ENCODE measurements at regions not wholly inside any gene's neighbourhood (a gene's known extent, or its start where the extent isn't known, plus 50 kb on each side); places are given as distances from the start of the nearest gene placed in this dataset.

DNA sequence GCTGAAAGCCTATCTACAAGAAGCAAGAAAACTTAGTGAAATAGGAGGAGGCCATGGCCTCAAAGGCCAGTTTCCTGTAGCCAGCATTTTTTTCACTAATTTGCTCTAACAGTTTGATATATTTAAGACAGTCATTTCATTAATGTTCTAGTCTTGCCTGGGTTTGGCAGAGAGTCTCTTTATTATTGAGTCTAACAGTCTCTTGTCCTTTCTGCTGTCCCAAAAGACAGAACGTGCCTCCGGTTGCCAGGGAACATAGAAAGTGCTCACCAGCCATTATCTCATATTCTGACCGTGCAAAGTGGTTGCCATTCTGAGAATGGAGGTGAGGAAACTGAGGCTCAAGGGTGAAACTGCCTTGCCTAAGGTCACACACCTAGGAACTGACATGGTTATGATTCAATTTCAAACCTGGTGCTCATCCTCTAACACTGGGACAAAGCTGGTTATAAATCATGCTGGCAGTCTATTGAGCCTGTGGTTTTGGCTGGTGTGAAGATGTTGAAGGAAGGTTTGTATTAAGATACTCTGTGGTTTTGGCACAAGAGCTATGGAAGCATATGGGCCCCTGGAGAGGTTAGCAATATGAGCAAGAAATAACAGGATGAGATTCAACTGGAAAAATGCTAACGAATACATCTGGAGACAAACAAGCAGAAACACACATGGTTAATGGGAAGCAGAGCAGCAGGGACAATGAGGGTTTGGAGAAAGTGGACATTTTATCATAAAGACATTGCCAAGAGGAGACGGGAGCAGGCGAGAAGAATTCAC, 903.3 kb upstream of the KLHL29 start:
- Histone ChIP-seq H3K4me3 (ENCODE audit: insufficient read length, low read depth) (no peak overlapping the region), H3K9me3 (ENCODE audit: insufficient read depth, low read length) (no peaks in the 10 kb centered on the region), H3K36me3 (ENCODE audit: insufficient read depth, insufficient read length, low read length) (no peaks in the 10 kb centered on the region), H3K9ac (ENCODE audit: insufficient read length, low read depth) (no peak overlapping the region), H3K27me3 (ENCODE audit: insufficient read depth, insufficient read length) (no peaks in the 10 kb centered on the region), H3K4me1 (ENCODE audit: insufficient read depth, insufficient read length) (no peaks in the 10 kb centered on the region)
- TF ChIP-seq ZNF274 (IDR thresholded peaks at IDR 0.05; ENCODE audit: low read depth, low read length) (no peak), SUZ12 (IDR thresholded peaks at IDR 0.05; ENCODE audit: extremely low read depth, insufficient read depth, insufficient read length) (no peak), YY1 (IDR thresholded peaks at IDR 0.05; ENCODE audit: insufficient read depth, insufficient read length) (no peak)
- no peak for DNase-seq (ENCODE audit: low read depth, low spot score)

DNA sequence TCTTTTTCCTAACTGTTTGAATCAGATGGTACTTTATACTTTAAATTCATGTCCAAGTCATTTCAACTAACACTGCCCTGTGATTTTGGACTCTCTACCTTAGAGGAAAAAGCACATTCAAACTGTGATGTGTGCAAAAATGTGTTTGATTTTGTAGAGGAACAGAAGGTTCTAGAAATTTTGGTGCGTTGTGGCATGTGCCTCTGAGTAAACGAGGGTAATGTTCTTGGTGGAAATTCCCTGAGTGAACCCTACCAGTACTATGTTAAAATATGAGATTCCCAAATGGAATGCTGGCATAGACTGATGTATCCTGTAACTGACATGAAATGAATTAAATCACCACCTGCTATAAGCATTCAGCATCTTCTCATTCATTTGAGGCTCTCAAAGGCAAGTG, 901.9 kb upstream of the KLHL29 start:
- H3K27me3 ChIP-seq (ENCODE audit: insufficient read depth, insufficient read length), result no peaks in the 10 kb centered on the region
- no peak for DNase-seq (ENCODE audit: low read depth, low spot score)
- no peaks in the 10 kb centered on the region for H3K9me3 ChIP-seq (ENCODE audit: insufficient read depth, low read length)
- H3K9ac ChIP-seq (ENCODE audit: insufficient read length, low read depth), result no peak overlapping the region
- no peak for TF ChIP-seq YY1 (IDR thresholded peaks at IDR 0.05; ENCODE audit: insufficient read depth, insufficient read length)
- no peak overlapping the region for H3K4me3 ChIP-seq (ENCODE audit: insufficient read length, low read depth)
- H3K36me3 ChIP-seq (ENCODE audit: insufficient read depth, insufficient read length, low read length), result no peaks in the 10 kb centered on the region
- no peaks in the 10 kb centered on the region for H3K4me1 ChIP-seq (ENCODE audit: insufficient read depth, insufficient read length)

DNA sequence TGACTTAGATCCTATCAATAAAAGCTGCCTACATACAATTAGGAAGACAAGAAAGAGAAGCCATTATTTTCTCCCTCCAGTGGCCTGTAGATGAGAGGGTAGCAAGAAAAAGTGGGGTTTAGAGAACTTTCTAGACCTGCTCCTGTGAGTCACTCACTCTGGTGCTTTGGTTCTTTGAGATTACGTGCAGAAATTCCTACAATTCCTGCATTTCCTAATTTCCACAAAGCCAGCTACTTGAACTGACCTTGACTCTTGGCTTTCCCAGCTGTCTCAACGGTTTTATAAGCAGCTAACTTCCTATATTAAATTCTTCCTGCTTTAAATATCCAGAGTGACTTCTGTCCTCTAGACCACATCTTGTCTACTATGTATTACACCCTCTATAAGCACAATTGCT, 899.5 kb upstream of the KLHL29 start:
- Histone ChIP-seq H3K27me3 (ENCODE audit: insufficient read depth, insufficient read length) (no peaks in the 10 kb centered on the region), H3K36me3 (ENCODE audit: insufficient read depth, insufficient read length, low read length) (no peaks in the 10 kb centered on the region), H3K4me1 (ENCODE audit: insufficient read depth, insufficient read length) (no peaks in the 10 kb centered on the region), H3K9ac (ENCODE audit: insufficient read length, low read depth) (no peak overlapping the region), H3K9me3 (ENCODE audit: insufficient read depth, low read length) (no peaks in the 10 kb centered on the region), H3K4me3 (ENCODE audit: insufficient read length, low read depth) (no peak overlapping the region)
- no peak for TF ChIP-seq YY1 (IDR thresholded peaks at IDR 0.05; ENCODE audit: insufficient read depth, insufficient read length)
- TF ChIP-seq ZNF274 (IDR thresholded peaks at IDR 0.05; ENCODE audit: low read depth, low read length), result no peak
- no peak for TF ChIP-seq SUZ12 (IDR thresholded peaks at IDR 0.05; ENCODE audit: extremely low read depth, insufficient read depth, insufficient read length)
- no peak for DNase-seq (ENCODE audit: low read depth, low spot score)

DNA sequence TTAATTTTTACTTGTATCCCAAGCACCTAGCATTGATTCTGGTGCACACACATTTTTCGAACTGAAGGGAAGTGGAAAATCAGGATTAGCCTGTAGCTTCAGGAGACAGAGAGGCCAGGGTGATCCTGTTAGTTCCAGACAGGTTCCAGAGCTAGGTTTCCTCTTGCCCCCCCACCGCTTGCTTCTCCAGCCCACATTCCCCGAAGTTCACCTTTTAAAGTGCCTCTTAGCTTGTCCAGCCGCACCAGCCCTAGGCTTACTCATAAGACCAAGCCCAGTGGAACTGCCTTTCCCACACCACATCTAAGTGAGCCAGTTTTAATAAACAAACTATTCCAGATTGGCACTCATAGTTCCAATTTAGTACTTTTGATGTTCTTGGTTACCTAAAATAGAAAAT, 898.6 kb upstream of the KLHL29 start:
- Histone ChIP-seq H3K27me3 (ENCODE audit: insufficient read depth, insufficient read length) (no peaks in the 10 kb centered on the region), H3K36me3 (ENCODE audit: insufficient read depth, insufficient read length, low read length) (no peaks in the 10 kb centered on the region), H3K4me3 (ENCODE audit: insufficient read length, low read depth) (no peak overlapping the region), H3K9ac (ENCODE audit: insufficient read length, low read depth) (no peak overlapping the region), H3K9me3 (ENCODE audit: insufficient read depth, low read length) (no peaks in the 10 kb centered on the region), H3K4me1 (ENCODE audit: insufficient read depth, insufficient read length) (no peaks in the 10 kb centered on the region)
- no peak for DNase-seq (ENCODE audit: low read depth, low spot score)
- no peak for TF ChIP-seq ZNF274 (IDR thresholded peaks at IDR 0.05; ENCODE audit: low read depth, low read length)
- TF ChIP-seq SUZ12 (IDR thresholded peaks at IDR 0.05; ENCODE audit: extremely low read depth, insufficient read depth, insufficient read length), result no peak
- TF ChIP-seq YY1 (IDR thresholded peaks at IDR 0.05; ENCODE audit: insufficient read depth, insufficient read length), result no peak

DNA sequence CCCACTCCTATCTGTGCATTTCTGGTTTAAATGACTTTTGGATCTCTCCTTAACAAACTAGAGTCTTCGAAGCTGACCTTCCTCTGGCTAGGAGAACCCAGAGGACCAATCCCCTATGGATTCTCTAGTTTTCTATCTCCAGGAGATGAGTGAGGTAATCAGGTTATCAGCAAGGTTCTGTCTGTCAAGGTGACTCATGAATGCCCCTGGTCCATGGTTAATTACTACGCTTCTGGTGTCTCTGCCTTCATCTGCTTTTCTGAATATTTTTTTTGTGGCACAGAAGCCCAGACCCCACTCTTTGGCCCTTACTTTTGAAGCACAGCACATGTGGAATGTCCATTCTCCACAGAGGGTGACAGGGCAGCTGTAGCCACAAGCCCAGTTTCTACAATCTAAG, 897.9 kb upstream of the KLHL29 start:
- Histone ChIP-seq H3K27me3 (ENCODE audit: insufficient read depth, insufficient read length) (no peaks in the 10 kb centered on the region), H3K4me3 (ENCODE audit: insufficient read length, low read depth) (no peak overlapping the region), H3K4me1 (ENCODE audit: insufficient read depth, insufficient read length) (no peaks in the 10 kb centered on the region), H3K9me3 (ENCODE audit: insufficient read depth, low read length) (no peaks in the 10 kb centered on the region), H3K9ac (ENCODE audit: insufficient read length, low read depth) (no peak overlapping the region), H3K36me3 (ENCODE audit: insufficient read depth, insufficient read length, low read length) (no peaks in the 10 kb centered on the region)
- TF ChIP-seq YY1 (IDR thresholded peaks at IDR 0.05; ENCODE audit: insufficient read depth, insufficient read length) (no peak), SUZ12 (IDR thresholded peaks at IDR 0.05; ENCODE audit: extremely low read depth, insufficient read depth, insufficient read length) (no peak), ZNF274 (IDR thresholded peaks at IDR 0.05; ENCODE audit: low read depth, low read length) (no peak)
- DNase-seq (ENCODE audit: low read depth, low spot score), result no peak

DNA sequence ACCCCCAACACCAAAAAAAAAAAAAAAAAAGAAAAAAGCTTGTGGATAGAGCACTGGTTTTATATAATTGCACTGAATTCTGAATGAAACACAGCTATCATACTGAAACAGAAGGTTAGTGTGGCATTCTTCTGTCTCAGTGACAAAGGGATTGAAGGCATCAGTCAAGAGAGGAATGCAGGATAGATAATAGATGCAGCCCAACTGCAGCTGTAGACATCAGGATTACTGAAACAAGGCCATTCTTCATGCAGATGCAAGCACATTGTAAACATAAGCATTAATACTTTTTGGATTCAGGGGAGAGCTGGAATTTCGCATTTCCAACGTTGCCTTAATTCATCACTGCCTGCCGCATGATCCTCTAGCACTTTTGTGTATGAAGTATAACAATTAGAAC, 897.4 kb upstream of the KLHL29 start:
- H3K9me3 ChIP-seq (ENCODE audit: insufficient read depth, low read length), result no peaks in the 10 kb centered on the region
- TF ChIP-seq YY1 (IDR thresholded peaks at IDR 0.05; ENCODE audit: insufficient read depth, insufficient read length), result no peak
- no peak for TF ChIP-seq ZNF274 (IDR thresholded peaks at IDR 0.05; ENCODE audit: low read depth, low read length)
- TF ChIP-seq SUZ12 (IDR thresholded peaks at IDR 0.05; ENCODE audit: extremely low read depth, insufficient read depth, insufficient read length), result no peak
- H3K36me3 ChIP-seq (ENCODE audit: insufficient read depth, insufficient read length, low read length), result no peaks in the 10 kb centered on the region
- H3K27me3 ChIP-seq (ENCODE audit: insufficient read depth, insufficient read length), result no peaks in the 10 kb centered on the region
- no peak overlapping the region for H3K4me3 ChIP-seq (ENCODE audit: insufficient read length, low read depth)
- H3K4me1 ChIP-seq (ENCODE audit: insufficient read depth, insufficient read length), result no peaks in the 10 kb centered on the region
- H3K9ac ChIP-seq (ENCODE audit: insufficient read length, low read depth), result no peak overlapping the region
- no peak for DNase-seq (ENCODE audit: low read depth, low spot score)

DNA sequence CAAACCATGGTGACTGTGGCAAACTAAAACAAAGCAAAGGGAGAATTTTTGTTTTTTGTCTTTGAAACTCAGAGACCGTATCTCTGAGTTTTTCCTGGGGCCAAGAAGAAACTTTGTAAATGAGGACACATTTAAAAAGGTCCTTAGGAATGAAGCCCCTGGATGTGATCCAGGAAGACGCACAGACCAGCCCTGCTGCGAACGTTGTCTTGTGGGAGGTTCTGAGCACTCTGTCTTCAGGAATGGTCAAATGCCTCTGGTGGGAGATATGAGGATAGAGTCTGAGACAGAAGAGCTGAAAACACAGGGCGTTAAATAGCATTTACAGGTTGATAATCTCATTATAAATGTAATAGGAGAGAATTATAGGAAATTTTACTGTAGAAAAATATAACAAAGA, 893.5 kb upstream of the KLHL29 start:
- Histone ChIP-seq H3K4me1 (ENCODE audit: insufficient read depth, insufficient read length) (no peaks in the 10 kb centered on the region), H3K27me3 (ENCODE audit: insufficient read depth, insufficient read length) (no peaks in the 10 kb centered on the region), H3K36me3 (ENCODE audit: insufficient read depth, insufficient read length, low read length) (no peaks in the 10 kb centered on the region), H3K4me3 (ENCODE audit: insufficient read length, low read depth) (no peak overlapping the region), H3K9ac (ENCODE audit: insufficient read length, low read depth) (no peak overlapping the region), H3K9me3 (ENCODE audit: insufficient read depth, low read length) (no peaks in the 10 kb centered on the region)
- no peak for TF ChIP-seq ZNF274 (IDR thresholded peaks at IDR 0.05; ENCODE audit: low read depth, low read length)
- no peak for TF ChIP-seq SUZ12 (IDR thresholded peaks at IDR 0.05; ENCODE audit: extremely low read depth, insufficient read depth, insufficient read length)
- TF ChIP-seq YY1 (IDR thresholded peaks at IDR 0.05; ENCODE audit: insufficient read depth, insufficient read length), result no peak
- DNase-seq (ENCODE audit: low read depth, low spot score), result no peak
